ENCODE measurements at regions not wholly inside any gene's neighbourhood (a gene's known extent, or its start where the extent isn't known, plus 50 kb on each side); places are given as distances from the start of the nearest gene placed in this dataset.

- H4K8ac ChIP-seq (ENCODE audit: low read depth, low read length): no peak overlapping the region
- no peaks in the 10 kb centered on the region for H3K36me3 ChIP-seq (replicated peaks in 1 of 2; ENCODE audit: control insufficient read depth in 2 of 2, insufficient read depth in 2 of 2, low read length in 2 of 2)
- H3K18ac ChIP-seq (ENCODE audit: low read length): no peak overlapping the region
- no peaks in the 10 kb centered on the region for H3K79me1 ChIP-seq (ENCODE audit: low read depth, low read length)
- H2BK15ac ChIP-seq (ENCODE audit: low read length): no peak overlapping the region
- no peak overlapping the region for H2BK12ac ChIP-seq (ENCODE audit: low read length)
- H3K14ac ChIP-seq (ENCODE audit: low read length): peak overlapping the region; percentile 67
- H3K4me1 ChIP-seq (ENCODE audit: control insufficient read depth in 2 of 2, insufficient read depth in 1 of 2, low read depth in 1 of 2, low read length in 2 of 2): no peaks in the 10 kb centered on the region
- H3K23ac ChIP-seq (ENCODE audit: low read depth, low read length, poor library complexity): no peak overlapping the region
- H3K4me3 ChIP-seq (ENCODE audit: low read length in 2 of 2): peak overlapping the region in 1 of 2 donors; percentile 41
- H3K4ac ChIP-seq (ENCODE audit: low read length): no peak overlapping the region
- no peak overlapping the region for H4K91ac ChIP-seq (ENCODE audit: low read depth, low read length, poor library complexity)
- H2AFZ ChIP-seq (ENCODE audit: low read length): no peak overlapping the region
- H3K27ac ChIP-seq (replicated peaks; ENCODE audit: low read length): no peak overlapping the region
- no peak overlapping the region for H3K9ac ChIP-seq (ENCODE audit: low read depth, low read length, poor library complexity)
- peaks cover 0 to 9% (median 0%) of the 10 kb centered on the region in 3 experiments for H3K27me3 ChIP-seq (ENCODE audit: control insufficient read depth in 3 of 3, insufficient read depth in 3 of 3, low read depth in 1 of 3, low read length in 3 of 3)
- no peaks in the 10 kb centered on the region for H3K9me3 ChIP-seq (replicated peaks in 1 of 2; ENCODE audit: control insufficient read depth in 2 of 2, insufficient read depth in 1 of 2, low read depth in 1 of 2, low read length in 2 of 2)
- DNase-seq (ENCODE audit: low spot score): no peak
- no peak overlapping the region for H2BK120ac ChIP-seq (ENCODE audit: low read depth, low read length)
- no peak overlapping the region for H2AK5ac ChIP-seq (ENCODE audit: low read depth, low read length)
- H2BK5ac ChIP-seq (ENCODE audit: low read length): no peak overlapping the region
- no peak overlapping the region for H3K4me2 ChIP-seq (ENCODE audit: insufficient read depth, low read length, poor library complexity, severe bottlenecking)
- no CpG with 5 or more reads among the region's 4 CpGs for WGBS, 2 donors (ENCODE audit: extremely low coverage in 2 of 2, insufficient read length in 2 of 2, insufficient replicate concordance in 1 of 2)
Measured at GRCh38 chr13:110826861-110827672, 87.8 kb downstream of the ANKRD10 start.

Measured in neuronal stem cell (in vitro differentiated cells).